ENCODE measurements at regions not wholly inside any gene's neighbourhood (a gene's known extent, or its start where the extent isn't known, plus 50 kb on each side); places are given as distances from the start of the nearest gene placed in this dataset.

DNA sequence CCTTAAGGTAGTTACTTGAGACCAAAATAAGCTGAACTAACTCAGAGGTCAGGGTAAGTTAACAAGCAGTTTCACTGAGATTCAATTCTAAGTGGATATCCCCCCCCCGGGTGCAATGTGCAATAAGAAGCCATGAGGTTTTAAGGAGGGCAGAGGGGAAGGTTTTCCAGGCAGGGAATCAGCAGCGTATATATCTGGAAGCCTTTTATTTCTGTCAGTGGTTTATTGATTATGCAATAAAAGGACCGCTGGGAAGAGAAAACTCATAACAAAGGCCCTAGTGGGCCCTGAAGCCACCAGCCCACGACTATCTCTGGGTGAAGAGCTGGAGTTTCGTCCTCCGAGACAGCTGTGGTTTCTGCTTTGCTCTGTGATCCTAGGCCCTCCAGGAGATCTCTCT is 53.1 kb upstream of the CTPS1 start:
- intact Hi-C loops (cut with micrococcal nuclease) = no loop called here
- TF ChIP-seq, protein P1, sequence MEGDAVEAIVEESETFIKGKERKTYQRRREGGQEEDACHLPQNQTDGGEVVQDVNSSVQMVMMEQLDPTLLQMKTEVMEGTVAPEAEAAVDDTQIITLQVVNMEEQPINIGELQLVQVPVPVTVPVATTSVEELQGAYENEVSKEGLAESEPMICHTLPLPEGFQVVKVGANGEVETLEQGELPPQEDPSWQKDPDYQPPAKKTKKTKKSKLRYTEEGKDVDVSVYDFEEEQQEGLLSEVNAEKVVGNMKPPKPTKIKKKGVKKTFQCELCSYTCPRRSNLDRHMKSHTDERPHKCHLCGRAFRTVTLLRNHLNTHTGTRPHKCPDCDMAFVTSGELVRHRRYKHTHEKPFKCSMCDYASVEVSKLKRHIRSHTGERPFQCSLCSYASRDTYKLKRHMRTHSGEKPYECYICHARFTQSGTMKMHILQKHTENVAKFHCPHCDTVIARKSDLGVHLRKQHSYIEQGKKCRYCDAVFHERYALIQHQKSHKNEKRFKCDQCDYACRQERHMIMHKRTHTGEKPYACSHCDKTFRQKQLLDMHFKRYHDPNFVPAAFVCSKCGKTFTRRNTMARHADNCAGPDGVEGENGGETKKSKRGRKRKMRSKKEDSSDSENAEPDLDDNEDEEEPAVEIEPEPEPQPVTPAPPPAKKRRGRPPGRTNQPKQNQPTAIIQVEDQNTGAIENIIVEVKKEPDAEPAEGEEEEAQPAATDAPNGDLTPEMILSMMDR (IDR thresholded peaks at IDR 0.05) = no peak
- DNase-seq (no peak), ATAC-seq (ENCODE audit: low read depth) (no peak)
- Mint-ChIP-seq H3K9me3 (no peaks in the 10 kb centered on the region), H3K36me3 (ENCODE audit: low read depth) (no peaks in the 10 kb centered on the region), H3K4me3 (no peak overlapping the region), H3K4me1 (no peaks in the 10 kb centered on the region), H3K27ac (no peak overlapping the region), H3K27me3 (no peaks in the 10 kb centered on the region)
- CTCF ChIA-PET = no interaction called here
- POLR2A ChIA-PET = no interaction called here

DNA sequence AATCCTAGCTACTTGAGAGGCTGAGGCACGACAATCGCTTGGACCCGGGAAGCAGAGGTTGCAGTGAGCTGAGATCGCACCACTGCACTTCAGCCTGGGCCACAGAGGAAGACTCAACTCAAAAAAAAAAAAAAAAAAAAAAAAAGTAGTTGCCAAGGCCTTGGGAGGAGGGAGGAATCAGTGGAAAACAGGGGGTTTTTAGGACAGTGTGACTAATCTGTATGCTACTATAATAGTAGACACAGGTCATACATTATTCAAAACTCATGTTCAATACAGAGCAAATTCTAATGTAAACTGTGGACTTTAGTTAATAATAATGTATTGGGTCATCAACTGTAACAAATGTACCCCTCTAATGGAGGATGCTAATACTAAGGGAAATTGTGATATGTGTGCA is 51.7 kb upstream of the CTPS1 start:
- Mint-ChIP-seq H3K4me1 (no peaks in the 10 kb centered on the region), H3K36me3 (ENCODE audit: low read depth) (no peaks in the 10 kb centered on the region), H3K27ac (no peak overlapping the region), H3K9me3 (no peaks in the 10 kb centered on the region), H3K4me3 (no peak overlapping the region), H3K27me3 (peaks cover 2% of the 10 kb centered on the region)
- intact Hi-C loops (cut with micrococcal nuclease) = no loop called here
- DNase-seq (no peak), ATAC-seq (ENCODE audit: low read depth) (no peak)
- POLR2A ChIA-PET = no interaction called here
- CTCF ChIA-PET = no interaction called here
- TF ChIP-seq, protein P1 (IDR thresholded peaks at IDR 0.05) = no peak

DNA sequence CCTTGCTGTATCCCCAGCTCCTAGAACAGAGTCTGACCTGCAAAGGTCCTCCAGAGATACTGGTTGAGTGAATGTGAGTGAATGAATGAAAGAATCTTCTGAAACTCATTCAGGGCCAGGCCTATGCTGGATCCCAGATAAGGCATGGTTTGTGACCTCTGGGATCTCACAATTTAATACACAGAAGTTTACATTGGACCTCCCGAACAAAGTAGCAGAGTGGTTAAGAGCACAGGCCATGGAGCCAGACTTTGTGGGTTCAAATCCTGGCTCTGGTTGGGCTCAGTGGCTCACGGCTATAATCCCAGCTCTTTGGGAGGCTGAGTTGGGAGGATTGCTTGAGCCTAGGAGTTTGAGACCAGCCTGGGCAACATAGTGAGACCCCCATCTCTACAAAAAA is 50.8 kb upstream of the CTPS1 start:
- Mint-ChIP-seq H3K4me1 (no peaks in the 10 kb centered on the region), H3K9me3 (no peaks in the 10 kb centered on the region), H3K36me3 (ENCODE audit: low read depth) (no peaks in the 10 kb centered on the region), H3K4me3 (no peak overlapping the region), H3K27me3 (peaks cover 3% of the 10 kb centered on the region), H3K27ac (no peak overlapping the region)
- ChIA-PET CTCF (no interaction called here), POLR2A (no interaction called here)
- no peak for DNase-seq
- intact Hi-C loops (cut with micrococcal nuclease) = no loop called here
- TF ChIP-seq, protein P1 (IDR thresholded peaks at IDR 0.05) = no peak
- no peak for ATAC-seq (ENCODE audit: low read depth)

DNA sequence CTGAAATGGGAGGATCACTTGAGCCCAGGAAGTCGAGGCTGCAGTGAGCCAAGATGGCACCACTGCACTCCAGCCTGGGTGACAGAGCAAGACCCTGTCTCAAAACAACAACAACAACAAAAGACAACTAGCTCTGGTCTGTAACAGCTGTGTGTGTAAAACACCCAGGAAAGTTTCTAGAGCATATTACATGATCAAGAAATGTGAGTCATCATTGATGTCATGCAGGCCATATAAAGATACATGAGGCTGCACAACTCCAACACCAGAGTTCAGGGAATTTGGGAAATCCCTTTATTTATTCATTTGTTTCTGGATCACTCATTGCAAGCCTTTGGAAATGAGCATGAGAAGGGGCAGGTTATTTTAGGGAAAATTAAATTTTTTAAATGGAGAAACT is 50.3 kb upstream of the CTPS1 start:
- H3K4me1 Mint-ChIP-seq = no peaks in the 10 kb centered on the region
- intact Hi-C loops (cut with micrococcal nuclease) = no loop called here

More for the DNA sequence above, 50.3 kb upstream of the CTPS1 start:
- peaks cover 5% of the 10 kb centered on the region for H3K27me3 Mint-ChIP-seq
- no peak overlapping the region for H3K27ac Mint-ChIP-seq
- ChIA-PET POLR2A (no interaction called here), CTCF (no interaction called here)
- H3K4me3 Mint-ChIP-seq = no peak overlapping the region
- DNase-seq (no peak), ATAC-seq (ENCODE audit: low read depth) (no peak)
- TF ChIP-seq, protein P1 (IDR thresholded peaks at IDR 0.05) = no peak
- H3K36me3 Mint-ChIP-seq (ENCODE audit: low read depth) = no peaks in the 10 kb centered on the region
- no peaks in the 10 kb centered on the region for H3K9me3 Mint-ChIP-seq

All from activated B cell treated with CpG ODN at 0.5 μM for 24 hours (primary cell).